ENCODE measurements at regions not wholly inside any gene's neighbourhood (a gene's known extent, or its start where the extent isn't known, plus 50 kb on each side); places are given as distances from the start of the nearest gene placed in this dataset.
"Not testable (repeated sequence)": the region's sequence is repeated elsewhere in the genome, so short reads cannot be mapped to it uniquely, and the experiment has no call there.

- no peak for DNase-seq
Observed at GRCh38 chr2:224146356-224147160, 107.5 kb upstream of the SERPINE2 start.

- DNase-seq, result peak; percentile 58
Observed at GRCh38 chr2:224145751-224146355, 106.8 kb upstream of the SERPINE2 start.

GRCh38 chr2:224143526-224143925 lies 104.4 kb upstream of the SERPINE2 start:
- peak; percentile 26 for DNase-seq

- DNase-seq, result peak; percentile 70
Observed at GRCh38 chr2:224142397-224143312, 103.6 kb upstream of the SERPINE2 start.

GRCh38 chr2:224141304-224141703 lies 102.2 kb upstream of the SERPINE2 start:
- DNase-seq, result no peak

- DNase-seq, result no peak
Observed at GRCh38 chr2:224137208-224137607, 98.1 kb upstream of the SERPINE2 start.

GRCh38 chr2:224136396-224136795 lies 97.3 kb upstream of the SERPINE2 start:
- no peak for DNase-seq

- DNase-seq, result no peak
Observed at GRCh38 chr2:224135881-224136280, 96.8 kb upstream of the SERPINE2 start.

GRCh38 chr2:224134003-224134734 lies 95.1 kb upstream of the SERPINE2 start:
- DNase-seq, result no peak

GRCh38 chr2:224133387-224133786 lies 94.3 kb upstream of the SERPINE2 start:
- no peak for DNase-seq

GRCh38 chr2:224127871-224128501 lies 88.9 kb upstream of the SERPINE2 start:
- DNase-seq, result peak; percentile 28

GRCh38 chr2:224126440-224126839 lies 87.4 kb upstream of the SERPINE2 start:
- DNase-seq, result no peak

GRCh38 chr2:224126003-224126402 lies 86.9 kb upstream of the SERPINE2 start:
- DNase-seq, result no peak

- DNase-seq, result peak; percentile 26
Observed at GRCh38 chr2:224122542-224122941, 83.5 kb upstream of the SERPINE2 start.

GRCh38 chr2:224121406-224122067 lies 82.5 kb upstream of the SERPINE2 start:
- DNase-seq, result no peak

GRCh38 chr2:224120986-224121385 lies 81.9 kb upstream of the SERPINE2 start:
- no peak for DNase-seq

- not testable (repeated sequence) for DNase-seq
Observed at GRCh38 chr2:224119846-224120245, 80.8 kb upstream of the SERPINE2 start.

- DNase-seq, result no peak
Observed at GRCh38 chr2:224114428-224114827, 75.3 kb upstream of the SERPINE2 start.

GRCh38 chr2:224113930-224114329 lies 74.8 kb upstream of the SERPINE2 start:
- DNase-seq, result not testable (repeated sequence)

GRCh38 chr2:224111576-224111975 lies 72.5 kb upstream of the SERPINE2 start:
- peak; percentile 11 for DNase-seq

- no peak for DNase-seq
Observed at GRCh38 chr2:224110811-224111210, 71.7 kb upstream of the SERPINE2 start.

GRCh38 chr2:224109751-224110150 lies 70.7 kb upstream of the SERPINE2 start:
- DNase-seq, result no peak

All from kidney glomerular epithelial cell (primary cell).